Medulla oblongata (tissue), 1 donor: ENCODE measurements at regions not wholly inside any gene's neighbourhood (a gene's known extent, or its start where the extent isn't known, plus 50 kb on each side); places are given as distances from the start of the nearest gene placed in this dataset.
A peak's percentile ranks its signal among the peaks of the same experiment; 100 is the strongest.

Experiments used
- DNase-seq: peaks from one replicate; pipeline ENCODE4 v3.0.0-alpha.2; 2015; ENCODE audit errors: extremely low spot score

DNA sequence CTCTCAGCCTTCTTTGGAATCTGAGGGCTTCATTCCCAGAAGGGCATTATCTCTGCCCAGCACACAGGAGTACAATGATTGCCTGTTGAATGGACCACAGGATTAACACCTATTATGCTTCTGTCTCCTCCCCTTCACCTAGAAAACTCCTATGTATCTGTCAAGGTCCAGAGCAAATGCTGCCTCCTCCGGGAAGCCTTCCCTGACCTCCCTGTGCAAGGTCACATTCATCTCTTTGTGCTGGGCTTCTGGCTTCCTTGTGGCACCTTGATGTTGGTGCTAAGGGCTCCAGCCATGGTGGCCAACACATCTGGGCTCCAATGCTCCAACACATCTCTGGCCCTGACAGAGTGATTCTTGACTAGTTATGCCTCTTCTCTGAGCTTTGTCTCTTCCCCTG is 49.9 kb upstream of the ATP2B2 start:
- no peak for DNase-seq

GRCh38 chr3:10556312-10556711 is 50.9 kb upstream of the ATP2B2 start:
- no peak for DNase-seq

GRCh38 chr3:10557250-10557649 is 51.9 kb upstream of the ATP2B2 start:
- DNase-seq, result no peak

GRCh38 chr3:10557781-10558373 is 52.5 kb upstream of the ATP2B2 start:
- no peak for DNase-seq

DNA sequence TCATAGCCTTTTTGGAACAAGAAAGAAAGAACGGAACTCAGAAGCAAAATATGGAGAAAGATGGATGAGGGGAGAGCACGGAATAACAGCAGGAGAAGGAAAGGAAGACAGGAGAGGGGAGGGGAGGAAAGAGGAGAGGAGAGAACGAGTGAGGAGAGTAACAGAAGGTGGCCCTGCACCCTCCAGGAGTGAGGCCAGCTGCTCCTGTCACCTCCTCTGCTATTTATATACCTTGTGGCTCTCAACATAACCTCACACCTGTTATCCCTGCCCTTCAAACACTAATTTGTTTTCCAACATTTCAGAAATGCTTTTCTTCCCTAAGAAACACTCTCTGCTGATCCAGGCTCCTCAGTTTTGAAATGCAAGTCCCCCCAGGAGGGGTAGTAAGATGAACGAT is 53.4 kb upstream of the ATP2B2 start:
- no peak for DNase-seq

- DNase-seq, result no peak
Measured at GRCh38 chr3:10560060-10560861, 54.9 kb upstream of the ATP2B2 start.

GRCh38 chr3:10561162-10561945 is 56.0 kb upstream of the ATP2B2 start:
- DNase-seq, result no peak

DNA sequence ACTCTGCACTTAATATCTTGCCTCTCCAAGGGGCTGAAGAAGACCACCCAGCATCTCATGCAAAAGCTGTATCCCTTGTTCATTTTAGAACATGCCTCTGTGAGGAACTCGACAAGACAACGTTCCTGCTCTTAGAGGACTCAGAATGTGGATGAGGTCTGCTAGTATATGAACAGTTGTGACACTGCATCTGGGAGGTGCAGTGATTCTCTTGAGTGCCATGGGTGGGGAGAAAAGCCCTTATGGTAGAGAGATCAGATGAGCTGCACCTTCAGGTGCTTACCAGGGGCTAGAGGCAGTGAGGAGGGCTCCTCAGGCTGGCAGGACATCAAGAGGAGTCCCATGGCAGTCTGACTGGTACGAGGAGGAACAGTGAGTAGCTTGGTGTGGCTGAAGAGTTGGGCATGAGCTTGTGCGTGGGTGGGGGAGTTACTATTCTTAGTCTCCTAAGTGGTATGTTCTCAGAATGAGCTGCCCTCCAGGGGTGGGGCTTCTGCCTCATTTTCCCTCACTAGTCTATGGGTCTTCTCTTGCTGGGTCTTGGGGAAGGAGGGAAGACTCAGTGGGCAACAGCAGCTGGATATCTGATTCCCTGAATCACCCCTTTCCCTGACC is 56.7 kb upstream of the ATP2B2 start:
- DNase-seq, result no peak

- DNase-seq, result no peak
Measured at GRCh38 chr3:10563396-10563795, 58.0 kb upstream of the ATP2B2 start.

DNA sequence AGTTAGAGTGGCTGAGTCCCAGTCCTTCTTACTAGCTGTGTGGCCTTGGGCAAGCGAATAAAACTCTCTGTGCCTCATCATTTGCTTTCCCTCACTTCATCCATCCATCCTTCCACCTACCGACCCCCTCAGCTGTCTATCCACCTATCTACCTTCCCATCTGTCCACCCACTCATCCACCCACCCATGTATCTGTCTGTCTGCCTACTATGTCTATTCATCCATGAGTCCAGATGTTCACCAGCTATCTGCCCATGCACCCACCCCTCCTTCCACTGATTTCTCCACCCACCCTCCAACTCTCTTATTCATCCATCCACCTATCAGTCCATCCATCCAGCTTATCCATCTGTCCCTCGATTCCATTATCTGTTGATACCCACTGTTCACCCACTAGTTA is 60.4 kb upstream of the ATP2B2 start:
- no peak for DNase-seq

- no peak for DNase-seq
Measured at GRCh38 chr3:10566451-10566850, 61.1 kb upstream of the ATP2B2 start.

DNA sequence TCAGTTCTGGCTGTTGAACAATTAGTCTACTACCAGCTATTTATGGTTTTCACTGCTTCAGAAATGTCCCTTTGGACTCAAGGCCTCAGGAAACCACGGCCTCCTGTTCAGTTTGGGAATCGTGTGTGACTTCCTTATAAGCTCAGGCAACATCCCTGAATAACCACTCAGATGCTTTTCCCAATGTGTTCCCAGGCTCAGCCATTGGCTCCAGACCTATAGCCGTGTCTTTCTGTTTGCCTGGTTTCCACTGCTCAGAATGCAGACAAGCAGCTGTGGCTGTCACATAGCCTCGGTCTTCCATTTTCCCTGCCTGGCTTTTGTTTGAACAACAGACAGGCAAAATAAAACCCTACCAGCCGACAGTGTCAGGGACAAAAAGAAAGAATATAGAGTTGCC is 63.2 kb upstream of the ATP2B2 start:
- no peak for DNase-seq

GRCh38 chr3:10570196-10570946 is 65.0 kb upstream of the ATP2B2 start:
- peak; percentile 63 for DNase-seq

GRCh38 chr3:10574101-10574620 is 68.8 kb upstream of the ATP2B2 start:
- DNase-seq, result no peak

DNA sequence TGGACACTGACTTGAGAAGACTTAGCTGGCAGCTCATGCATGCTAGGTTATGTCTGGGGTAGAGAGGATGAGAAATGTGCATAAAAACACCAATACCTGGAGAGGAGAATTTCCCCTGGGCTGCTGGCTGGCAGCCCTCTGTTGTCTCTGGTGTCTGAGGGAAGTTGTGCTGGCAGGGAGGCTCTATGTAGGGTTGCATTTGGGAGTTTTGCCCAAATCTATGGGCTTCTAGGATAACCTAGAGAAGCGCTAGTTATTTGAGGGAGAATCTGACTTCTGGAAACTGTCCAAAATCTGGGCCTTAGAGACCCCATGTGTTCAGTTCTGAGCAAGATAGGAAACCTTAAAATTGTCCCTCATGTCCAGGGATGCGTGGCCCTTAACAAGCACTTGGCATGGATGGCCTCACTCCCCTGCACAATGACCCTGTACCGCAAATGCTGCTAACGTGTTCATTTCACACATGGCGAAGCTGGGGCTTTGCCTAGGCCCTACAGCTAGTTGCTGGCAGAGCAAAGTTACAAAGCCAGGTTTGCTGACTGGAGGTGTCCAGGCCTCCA is 70.3 kb upstream of the ATP2B2 start:
- no peak for DNase-seq

- peak; percentile 33 for DNase-seq
Measured at GRCh38 chr3:10577486-10577885, 72.1 kb upstream of the ATP2B2 start.

- no peak for DNase-seq
Measured at GRCh38 chr3:10580426-10580825, 75.0 kb upstream of the ATP2B2 start.

DNA sequence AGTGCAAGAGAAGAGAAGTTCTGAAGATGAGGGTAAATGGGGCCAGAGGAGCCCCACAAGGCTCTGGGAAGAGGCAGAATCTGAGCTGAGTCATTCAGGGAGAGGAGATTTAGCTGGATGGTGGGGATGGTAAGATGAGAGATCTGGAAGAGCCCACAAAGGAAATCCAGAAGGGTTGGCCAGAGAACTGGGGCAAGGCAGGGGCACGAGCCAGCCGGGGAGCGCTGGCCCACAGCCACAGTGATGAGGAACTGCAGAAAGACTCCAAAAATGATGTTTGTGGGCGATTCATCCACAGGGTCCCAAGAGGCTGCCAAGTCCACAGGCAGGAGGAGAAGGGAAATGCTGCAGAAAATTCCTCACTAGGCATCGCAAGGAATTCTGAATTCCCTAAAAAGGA is 75.9 kb upstream of the ATP2B2 start:
- no peak for DNase-seq

GRCh38 chr3:10581716-10582115 is 76.3 kb upstream of the ATP2B2 start:
- no peak for DNase-seq

GRCh38 chr3:10582733-10583132 is 77.3 kb upstream of the ATP2B2 start:
- DNase-seq, result no peak
